ENCODE measurements at regions not wholly inside any gene's neighbourhood (a gene's known extent, or its start where the extent isn't known, plus 50 kb on each side); places are given as distances from the start of the nearest gene placed in this dataset.

GRCh38 chr2:143907801-143908200 is 612.1 kb downstream of the ZEB2 start:
- DNase-seq, result no peak

- DNase-seq, result no peak
Measured at GRCh38 chr2:143906850-143907249, 613.1 kb downstream of the ZEB2 start.

GRCh38 chr2:143905587-143905986 is 614.3 kb downstream of the ZEB2 start:
- DNase-seq, result no peak

- no peak for DNase-seq
Measured at GRCh38 chr2:143903172-143903856, 616.6 kb downstream of the ZEB2 start.

- no peak for DNase-seq
Measured at GRCh38 chr2:143901185-143901842, 618.6 kb downstream of the ZEB2 start.

GRCh38 chr2:143899987-143900386 is 619.9 kb downstream of the ZEB2 start:
- DNase-seq, result no peak

GRCh38 chr2:143893371-143893770 is 626.5 kb downstream of the ZEB2 start:
- DNase-seq, result no peak

GRCh38 chr2:143891879-143892308 is 628.0 kb downstream of the ZEB2 start:
- no peak for DNase-seq

GRCh38 chr2:143890798-143891197 is 629.1 kb downstream of the ZEB2 start:
- DNase-seq, result no peak

GRCh38 chr2:143889216-143889615 is 630.7 kb downstream of the ZEB2 start:
- no peak for DNase-seq

GRCh38 chr2:143885461-143885860 is 634.5 kb downstream of the ZEB2 start:
- DNase-seq, result no peak

- DNase-seq, result no peak
Measured at GRCh38 chr2:143881246-143881645, 638.7 kb downstream of the ZEB2 start.

- no peak for DNase-seq
Measured at GRCh38 chr2:143877876-143878530, 641.9 kb downstream of the ZEB2 start.

GRCh38 chr2:143877056-143877455 is 642.9 kb downstream of the ZEB2 start:
- DNase-seq, result no peak

- no peak for DNase-seq
Measured at GRCh38 chr2:143875295-143876233, 644.4 kb downstream of the ZEB2 start.

- DNase-seq, result no peak
Measured at GRCh38 chr2:143873886-143874285, 646.0 kb downstream of the ZEB2 start.

- DNase-seq, result no peak
Measured at GRCh38 chr2:143870696-143871095, 649.2 kb downstream of the ZEB2 start.

GRCh38 chr2:143856978-143857377 is 662.9 kb downstream of the ZEB2 start:
- no peak for DNase-seq

- DNase-seq, result no peak
Measured at GRCh38 chr2:143852759-143853158, 667.2 kb downstream of the ZEB2 start.

- DNase-seq, result no peak
Measured at GRCh38 chr2:143850084-143850483, 669.8 kb downstream of the ZEB2 start.

- DNase-seq, result no peak
Measured at GRCh38 chr2:143847257-143847656, 672.7 kb downstream of the ZEB2 start.

- DNase-seq, result no peak
Measured at GRCh38 chr2:143844986-143845385, 674.9 kb downstream of the ZEB2 start.

- DNase-seq, result no peak
Measured at GRCh38 chr2:143843686-143844085, 676.2 kb downstream of the ZEB2 start.
